ENCODE measurements at regions not wholly inside any gene's neighbourhood (a gene's known extent, or its start where the extent isn't known, plus 50 kb on each side); places are given as distances from the start of the nearest gene placed in this dataset.

DNA sequence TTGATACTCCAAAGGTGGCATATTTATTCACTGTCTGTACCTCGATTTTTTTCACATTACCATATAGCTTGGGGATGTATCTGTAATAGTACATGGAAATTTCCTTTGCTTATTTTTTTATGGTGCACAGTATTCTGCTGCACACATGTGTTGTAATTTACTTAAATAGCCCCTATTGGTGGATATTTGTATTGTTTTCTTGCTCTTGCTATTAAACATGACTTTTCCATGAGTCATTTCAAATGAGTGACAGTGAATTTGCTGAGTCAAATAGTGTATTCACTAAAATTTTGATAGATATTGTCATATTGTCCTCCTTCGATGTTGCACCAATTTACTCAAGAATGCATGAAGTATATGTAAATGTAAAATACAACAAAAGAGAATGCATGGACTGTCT, 122.7 kb upstream of the STEAP4 start:
- no peak for DNase-seq (ENCODE audit: low spot score)

DNA sequence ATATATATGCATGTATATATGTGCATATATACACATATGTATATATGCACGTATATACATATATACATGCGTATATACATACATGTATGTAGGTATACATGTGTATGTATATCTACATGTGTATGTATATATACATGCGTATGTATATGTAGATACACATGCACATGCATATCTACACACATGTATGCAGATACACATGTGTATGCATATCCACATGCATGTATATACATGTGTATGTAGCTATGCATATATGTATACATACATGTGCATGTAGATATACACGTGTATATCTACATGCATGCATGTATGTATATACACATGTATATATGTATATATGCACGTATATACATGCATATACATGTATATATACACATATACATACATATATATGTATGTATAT, 95.8 kb upstream of the STEAP4 start:
- DNase-seq (ENCODE audit: low spot score), result no peak

DNA sequence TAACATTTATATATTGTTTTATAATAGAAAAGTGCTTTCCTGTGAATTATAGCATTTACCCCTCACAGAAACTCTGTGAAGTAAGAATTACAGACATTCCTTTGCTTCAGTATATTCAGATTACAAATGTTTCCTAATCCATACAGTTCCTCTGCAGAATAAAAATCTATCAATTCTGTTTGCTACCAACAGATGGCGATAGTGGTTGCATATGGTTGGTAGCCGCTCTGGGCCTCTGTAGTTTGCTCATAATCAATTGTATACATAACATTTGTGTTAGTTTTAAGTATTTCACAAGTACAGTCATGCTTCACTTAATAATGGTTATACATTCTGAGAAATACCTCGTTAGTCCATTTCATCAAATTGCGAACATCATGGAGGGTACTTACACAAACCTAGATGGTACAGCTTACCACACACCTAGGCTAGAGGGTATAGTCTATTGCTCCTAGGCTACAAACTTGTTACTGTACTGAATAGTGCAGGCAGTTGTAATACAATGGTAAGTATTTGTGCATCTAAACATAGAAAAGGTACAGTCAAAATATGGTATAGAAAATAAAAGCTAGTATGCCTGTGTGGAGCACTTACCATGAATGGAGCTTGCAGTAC, 94.4 kb upstream of the STEAP4 start:
- peak; percentile 2 for DNase-seq (ENCODE audit: low spot score)

DNA sequence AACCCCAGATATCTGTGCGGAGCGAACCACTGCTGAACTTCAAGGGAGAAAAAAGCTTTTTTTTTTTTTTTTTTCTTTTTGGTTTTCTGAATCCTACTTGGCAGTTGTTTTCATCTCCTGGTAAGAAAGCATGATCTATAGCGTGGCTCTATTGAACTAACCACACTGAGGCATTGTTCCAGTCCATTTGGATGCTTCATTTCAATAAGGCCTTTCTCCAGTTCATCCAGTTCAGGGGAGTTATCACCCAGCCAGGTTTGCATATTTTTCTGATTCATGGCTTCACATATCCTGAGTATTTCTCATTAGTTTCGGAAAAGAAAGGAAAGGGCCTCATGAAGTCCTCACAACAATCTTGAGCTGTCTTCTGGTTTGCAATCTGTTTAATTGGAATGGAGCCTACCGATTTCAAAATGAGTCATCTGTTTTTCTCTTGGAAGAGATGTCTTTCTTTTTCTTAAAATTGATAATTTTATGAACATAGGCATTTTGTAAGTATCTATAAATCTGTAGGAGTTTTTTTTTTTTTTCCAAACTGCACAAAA, 93.1 kb upstream of the STEAP4 start:
- no peak for DNase-seq (ENCODE audit: low spot score)

DNA sequence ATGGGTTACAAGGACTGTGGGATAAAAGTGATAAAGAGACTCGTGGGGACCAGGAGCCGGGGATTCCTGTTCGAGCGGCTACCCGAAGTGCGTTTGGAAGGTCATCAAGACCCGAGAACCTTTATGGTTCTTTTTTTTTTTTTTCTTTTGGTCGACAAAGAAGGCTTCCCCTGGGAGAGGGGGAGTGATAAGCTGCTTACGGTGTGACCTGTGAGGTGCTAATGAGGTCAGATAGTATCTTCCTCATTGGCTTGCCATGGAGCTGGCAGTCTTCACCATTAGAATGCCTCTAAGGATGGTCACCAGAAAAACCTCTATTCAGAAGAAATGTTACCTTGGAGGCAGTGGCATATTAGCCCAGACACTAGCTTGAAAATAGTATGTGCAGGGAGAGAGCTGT, 92.3 kb upstream of the STEAP4 start:
- DNase-seq (ENCODE audit: low spot score), result no peak

DNA sequence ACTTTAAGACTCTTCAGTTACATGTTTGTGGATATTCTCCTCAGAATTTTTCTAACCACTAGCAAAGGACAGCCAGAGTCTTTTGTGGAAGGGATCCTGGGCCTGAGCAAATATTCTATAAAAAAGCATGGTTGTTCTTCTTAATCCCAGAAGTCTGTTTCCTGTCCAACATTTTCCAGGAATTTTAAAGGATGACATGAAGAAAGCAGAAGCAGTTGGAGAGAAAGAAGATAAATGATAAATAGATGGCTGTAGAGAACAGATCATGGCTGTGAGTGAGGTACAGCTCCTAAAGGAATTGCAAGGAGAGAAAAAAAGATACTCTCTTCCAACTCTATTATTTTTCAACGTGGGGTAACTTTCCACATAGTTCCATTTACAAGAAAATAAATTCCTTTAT, 91.8 kb upstream of the STEAP4 start:
- DNase-seq (ENCODE audit: low spot score), result no peak

DNA sequence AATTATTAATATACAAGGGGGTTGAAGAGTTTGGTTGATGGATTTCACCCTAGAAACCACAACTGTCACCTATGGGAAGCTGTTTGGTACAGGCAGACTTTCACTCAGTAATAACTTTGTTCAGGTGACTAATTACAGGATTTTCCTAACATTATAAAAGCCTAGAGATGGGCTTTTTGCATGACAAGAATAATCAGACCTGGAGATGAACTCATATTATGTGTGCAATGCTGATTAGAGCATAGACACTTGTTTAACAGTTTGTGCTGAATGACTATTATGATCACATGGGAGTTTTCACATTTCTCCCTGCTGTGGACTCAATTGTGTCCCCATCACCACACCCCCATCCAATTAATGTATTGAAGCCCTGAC, 90.2 kb upstream of the STEAP4 start:
- no peak for DNase-seq (ENCODE audit: low spot score)

DNA sequence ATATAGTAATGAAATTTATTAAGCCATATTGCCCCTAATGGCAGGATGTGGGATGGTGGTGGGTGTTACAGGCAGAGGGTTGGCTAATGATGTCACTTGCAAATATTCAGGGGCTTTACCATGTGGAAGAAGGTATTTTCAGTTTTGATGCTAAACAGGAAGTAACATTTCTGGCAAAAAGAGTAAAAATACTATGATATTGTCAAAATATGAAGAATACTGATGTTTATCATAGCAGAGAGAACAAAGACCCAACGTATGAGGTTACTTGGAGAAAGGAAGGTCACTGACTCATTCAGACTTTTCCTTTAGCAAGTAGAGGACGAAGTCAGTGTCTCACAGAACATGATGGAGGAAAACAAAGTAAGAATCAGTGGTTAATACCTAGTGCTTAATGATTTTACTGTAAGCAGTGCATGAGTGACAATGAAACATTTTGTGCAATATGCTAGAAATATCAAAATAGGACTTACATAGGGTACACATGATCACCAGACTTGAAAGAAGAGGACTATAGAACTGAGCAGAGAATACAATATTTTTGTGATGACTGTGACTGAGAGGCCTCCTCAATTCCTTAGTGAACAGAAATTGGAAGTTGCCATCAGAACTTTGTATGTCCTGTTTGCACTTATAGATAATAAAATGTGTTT, 89.7 kb upstream of the STEAP4 start:
- DNase-seq (ENCODE audit: low spot score), result no peak

DNA sequence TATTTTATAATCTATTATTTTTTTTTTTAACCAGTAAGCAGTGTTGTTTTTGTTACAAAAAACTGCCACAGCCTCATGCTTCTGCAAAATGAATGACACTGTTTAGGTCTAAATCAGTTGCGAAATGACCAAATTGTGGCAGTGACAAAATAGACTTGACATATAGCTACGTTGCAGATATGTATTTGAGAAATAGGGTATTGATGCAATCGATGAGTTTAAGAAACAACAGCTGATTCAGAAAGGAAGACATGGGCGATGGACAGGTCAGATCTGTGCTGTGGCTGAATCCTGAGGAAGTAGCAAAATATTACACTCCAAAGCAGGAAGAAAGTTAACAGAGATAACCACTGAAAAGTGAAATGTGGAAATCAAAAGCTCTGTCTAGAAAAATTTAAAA, 89.0 kb upstream of the STEAP4 start:
- DNase-seq (ENCODE audit: low spot score), result no peak

DNA sequence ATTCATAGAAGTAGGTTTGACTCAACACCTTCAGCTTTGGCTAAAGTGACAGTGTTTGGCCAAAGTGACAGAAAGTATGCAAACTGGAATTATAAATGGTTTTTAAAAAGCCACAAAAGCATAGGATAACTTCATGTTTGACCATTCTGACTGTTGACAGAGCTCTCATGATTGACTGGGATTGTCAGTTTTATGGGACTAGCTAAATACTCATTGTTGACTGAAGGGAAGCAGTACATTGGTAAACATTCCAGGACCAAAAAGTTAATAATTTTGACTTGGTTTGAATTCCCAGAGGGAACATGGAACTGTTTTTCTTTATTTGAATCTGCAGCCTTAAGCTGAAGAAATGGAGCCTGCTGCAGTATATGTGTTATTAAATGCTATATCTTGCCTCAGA, 84.6 kb upstream of the STEAP4 start:
- DNase-seq (ENCODE audit: low spot score), result no peak

DNA sequence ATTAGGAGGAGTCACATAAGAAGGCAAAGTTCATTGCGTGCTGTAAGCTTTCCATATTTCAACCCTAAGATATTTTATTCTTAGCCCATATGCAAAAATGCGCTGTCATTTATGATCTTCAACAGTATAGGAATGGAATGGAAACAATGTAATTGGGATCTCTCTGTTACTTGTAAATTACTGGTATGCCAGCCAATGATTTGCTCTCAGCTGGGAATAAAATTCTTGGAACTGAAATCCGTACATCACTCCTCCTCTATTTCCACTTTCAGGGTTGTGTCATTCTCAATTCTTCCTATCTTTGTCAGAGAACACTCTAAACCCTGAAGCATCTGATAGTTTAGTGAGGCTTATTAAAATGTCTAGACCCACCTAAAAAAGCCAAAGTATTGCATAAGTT, 80.7 kb upstream of the STEAP4 start:
- DNase-seq (ENCODE audit: low spot score), result no peak

DNA sequence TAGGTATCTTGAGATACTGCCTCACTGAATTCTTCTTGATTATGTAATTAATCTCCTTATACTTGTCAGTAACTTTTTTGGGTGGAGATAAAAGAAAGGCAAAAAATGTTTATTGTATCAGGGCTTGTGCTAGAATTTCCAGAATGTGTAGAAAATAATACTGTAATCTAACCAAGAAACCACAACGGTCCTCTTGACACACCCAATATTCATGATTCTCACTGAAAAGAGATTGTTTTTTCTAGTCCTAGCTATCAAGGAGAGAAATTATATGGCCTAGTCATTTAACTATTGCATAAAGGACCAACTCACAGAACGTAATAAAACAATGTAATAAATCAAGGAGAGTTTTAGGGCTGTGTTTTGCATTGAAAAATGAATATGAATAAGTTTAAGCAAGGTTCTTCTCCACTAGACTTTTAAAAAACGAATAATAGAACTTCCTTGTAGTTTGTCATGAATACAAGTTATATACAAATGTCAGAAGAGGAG, 80.0 kb upstream of the STEAP4 start:
- DNase-seq (ENCODE audit: low spot score), result no peak

DNA sequence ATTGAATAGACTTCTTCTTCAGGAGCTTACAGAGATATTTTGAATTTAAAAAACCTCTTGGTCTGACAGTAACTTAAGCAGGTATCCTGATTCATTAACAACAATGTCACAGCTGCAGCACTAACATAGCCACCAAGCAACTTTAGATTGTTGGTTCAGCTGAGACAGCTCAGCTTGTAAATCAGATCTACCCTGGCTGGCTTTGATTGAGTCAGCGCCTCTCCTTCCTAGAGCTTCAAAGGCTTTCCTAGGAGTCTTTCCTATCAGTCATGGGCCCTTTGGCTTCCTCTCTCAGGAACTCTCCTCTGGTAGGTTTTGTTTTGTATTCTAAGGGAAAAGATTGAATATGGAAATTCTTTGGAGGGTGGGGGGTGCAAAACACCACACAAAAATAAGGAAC, 70.7 kb upstream of the STEAP4 start:
- no peak for DNase-seq (ENCODE audit: low spot score)

DNA sequence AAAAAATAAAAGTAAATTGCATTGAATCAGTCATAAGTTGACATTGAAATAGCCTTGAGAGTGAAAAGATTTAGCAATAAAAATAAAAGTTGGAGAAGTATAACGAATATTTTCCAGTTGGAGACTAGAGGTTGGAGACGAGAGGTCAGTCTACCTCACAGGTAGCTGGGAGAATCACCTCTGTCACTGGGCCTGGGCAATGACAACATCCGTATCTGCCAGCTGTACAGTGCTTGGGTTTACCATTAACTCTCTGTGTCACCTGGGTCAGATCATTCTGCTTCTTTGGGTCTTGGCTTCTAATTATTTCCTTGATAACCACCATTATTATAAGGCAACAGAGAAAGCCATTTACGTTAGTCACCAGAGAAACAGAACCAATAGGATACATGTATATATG, 62.0 kb upstream of the STEAP4 start:
- DNase-seq (ENCODE audit: low spot score), result no peak

DNA sequence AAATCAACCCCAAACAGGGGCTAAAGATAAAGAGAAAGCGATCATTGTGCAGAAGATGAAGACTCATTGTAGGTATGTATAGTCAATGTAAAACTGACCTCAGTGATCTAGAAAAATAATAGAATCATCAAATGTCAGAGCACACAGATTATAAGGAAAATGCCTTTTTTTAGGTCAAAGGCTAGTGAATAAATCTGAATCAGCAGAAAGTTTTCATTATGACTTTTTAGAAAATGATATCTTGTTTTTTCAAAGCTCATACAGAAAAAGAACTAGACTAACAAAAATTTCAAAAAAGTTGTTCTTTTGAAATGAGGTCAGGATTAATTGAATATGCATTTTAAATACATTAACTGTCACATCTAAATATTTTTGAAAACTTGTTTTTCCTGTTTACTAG, 60.2 kb upstream of the STEAP4 start:
- no peak for DNase-seq (ENCODE audit: low spot score)

DNA sequence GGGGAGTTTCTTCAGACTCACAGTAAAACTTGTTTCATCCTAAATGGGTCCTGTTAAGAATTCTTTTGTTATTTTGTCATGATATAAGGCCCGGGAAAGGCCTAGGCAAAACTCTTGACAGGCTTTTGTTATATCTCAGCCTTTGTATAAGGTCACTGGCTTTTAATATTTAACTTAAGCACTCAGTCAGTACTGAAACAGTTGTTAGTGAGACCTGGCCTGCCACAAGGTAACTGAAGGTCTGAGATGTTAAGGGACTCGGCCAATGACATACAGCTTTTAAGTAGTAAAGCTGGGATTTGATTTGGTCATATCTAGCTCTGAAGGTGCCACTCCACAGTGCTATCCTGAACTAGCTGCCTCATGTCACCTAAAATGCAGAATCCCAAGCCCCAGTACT, 57.2 kb upstream of the STEAP4 start:
- no peak for DNase-seq (ENCODE audit: low spot score)

DNA sequence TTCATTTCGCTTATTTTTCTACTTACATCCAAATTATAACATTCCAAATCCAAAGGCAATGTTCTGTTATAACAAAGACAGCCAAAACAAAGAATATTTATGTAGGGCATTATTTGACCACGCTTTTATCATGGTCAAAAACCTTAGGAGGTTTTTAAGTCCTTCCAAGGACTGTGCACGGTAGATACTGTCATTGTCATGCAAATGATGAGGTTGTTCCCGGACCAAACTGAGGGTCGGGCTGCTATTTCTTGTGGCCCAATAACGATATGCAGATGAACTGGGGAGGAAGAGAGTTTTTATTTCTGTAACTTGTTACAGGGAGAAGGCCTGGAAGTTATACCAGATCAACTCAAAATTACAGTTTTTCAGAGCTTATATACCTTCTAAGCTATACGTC, 56.6 kb upstream of the STEAP4 start:
- no peak for DNase-seq (ENCODE audit: low spot score)

DNA sequence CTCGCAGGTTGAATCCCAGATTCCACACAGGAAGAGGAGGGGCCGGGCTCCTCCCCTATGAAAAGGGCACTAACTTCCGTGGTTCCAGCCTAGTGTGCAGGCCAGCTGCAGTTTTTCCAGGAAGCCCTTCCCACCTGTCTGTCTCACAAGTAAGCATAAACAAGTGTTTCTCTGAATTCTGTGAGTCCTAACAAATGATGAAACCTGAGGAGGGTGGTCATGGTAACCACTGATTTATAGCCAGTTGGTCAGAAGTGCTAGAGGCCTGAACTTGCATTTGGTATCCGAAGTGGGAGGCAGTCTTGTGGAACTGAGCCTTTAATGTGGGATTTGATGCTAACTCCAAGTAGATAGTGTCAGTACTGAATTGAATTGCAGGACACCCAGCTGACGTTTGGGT, 54.7 kb upstream of the STEAP4 start:
- no peak for DNase-seq (ENCODE audit: low spot score)

DNA sequence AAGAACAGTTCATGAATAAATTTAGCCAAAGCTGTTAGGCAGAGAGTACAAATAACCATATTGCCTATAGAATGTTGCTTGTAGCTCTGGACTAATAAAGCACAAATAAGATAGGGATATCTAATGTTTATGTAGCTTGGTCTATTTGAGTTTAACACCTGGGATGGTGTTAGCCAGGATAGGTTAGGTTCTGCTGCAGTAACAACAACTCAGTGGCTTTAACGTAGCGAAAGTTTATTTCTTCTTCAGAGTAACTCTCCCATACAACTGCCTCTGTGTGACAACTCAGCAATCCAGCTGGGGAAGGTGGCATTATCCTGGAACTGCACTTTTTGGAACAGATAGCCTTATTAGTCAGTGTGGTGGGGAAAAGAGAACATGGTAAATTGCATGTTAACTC, 52.2 kb upstream of the STEAP4 start:
- DNase-seq (ENCODE audit: low spot score), result no peak

DNA sequence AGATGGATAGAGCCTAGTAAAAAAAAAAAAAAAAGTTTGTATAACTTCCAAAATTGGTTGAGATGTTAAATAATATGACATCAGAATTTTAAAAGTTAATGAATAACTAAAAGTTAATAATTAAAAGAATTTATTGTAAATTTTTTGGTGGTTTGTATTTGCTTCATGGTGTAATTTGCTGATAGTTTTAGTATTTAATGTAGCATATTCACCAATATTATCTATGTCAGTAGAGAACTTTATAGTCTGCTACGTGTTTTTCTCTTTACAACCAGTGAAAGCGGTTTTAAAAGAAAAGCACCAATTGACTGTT, 51.8 kb upstream of the STEAP4 start:
- DNase-seq (ENCODE audit: low spot score), result no peak

DNA sequence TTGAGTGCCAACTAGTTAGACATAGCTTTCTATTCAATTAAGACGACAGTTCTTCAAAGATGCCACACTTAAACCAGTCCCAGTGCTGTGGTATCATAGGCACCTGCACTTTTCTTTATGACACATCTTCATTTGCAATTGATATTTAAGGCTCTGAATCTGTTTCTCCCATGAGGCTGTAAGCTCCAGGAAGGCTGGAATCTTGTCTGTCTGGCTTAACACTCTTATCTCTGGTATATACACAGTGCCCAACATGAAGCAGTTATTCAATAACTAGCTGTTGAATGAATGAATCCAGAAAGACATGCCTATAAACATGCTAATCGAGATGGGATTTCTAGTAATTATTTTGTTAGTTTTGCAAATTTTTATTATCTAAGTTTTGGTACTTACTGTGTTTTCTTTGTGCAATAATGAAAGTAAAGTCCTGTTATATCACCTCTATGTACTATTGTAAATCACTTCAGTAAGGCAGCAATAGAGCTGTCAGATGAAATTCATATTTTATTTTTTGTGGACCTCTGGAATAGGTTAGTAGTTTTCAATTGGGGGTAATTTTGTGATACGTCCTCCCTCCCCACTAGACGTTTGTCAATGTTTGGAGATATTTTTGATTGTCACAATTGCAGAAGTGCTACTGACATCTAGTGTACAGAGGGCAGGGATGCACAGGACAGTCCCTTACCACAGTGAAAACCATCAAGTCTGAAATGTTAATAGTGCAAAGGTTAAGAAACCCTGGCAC, 51.3 kb upstream of the STEAP4 start:
- no peak for DNase-seq (ENCODE audit: low spot score)

DNA sequence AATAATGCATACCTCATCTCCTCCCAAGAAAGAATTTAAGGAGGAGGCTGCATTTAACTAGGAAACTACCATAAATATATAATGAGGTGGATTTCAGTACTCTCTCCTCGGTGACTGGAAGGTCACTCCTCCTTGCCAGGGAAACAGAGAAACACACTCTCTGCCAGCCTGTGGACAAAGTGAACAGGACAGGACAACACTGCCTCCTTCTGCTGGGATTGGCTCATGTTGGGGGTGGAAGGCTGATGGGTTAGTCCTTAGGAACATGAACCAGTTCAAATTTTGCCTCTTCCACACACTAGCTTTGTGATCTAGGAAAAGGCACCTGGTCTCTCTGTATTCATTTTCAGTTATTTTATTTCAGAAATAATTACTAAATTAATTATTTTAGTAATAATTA, 50.6 kb upstream of the STEAP4 start:
- no peak for DNase-seq (ENCODE audit: low spot score)

Measured in globus pallidus (tissue), 1 donor.